GM12878 (cell line): ENCODE measurements at regions not wholly inside any gene's neighbourhood (a gene's known extent, or its start where the extent isn't known, plus 50 kb on each side); places are given as distances from the start of the nearest gene placed in this dataset.

Experiments
- ATAC-seq: fragments of 200-7000 bp; cut with Tn5 transposase; 3 replicates; pipeline ENCODE4 v1.9.1; 2020; ENCODE audit warnings: mild to moderate bottlenecking, moderate library complexity
- BruUV-seq: library from RNA; stranded (reverse); fragments of 400-500 nt; replicated peaks from 2 replicates; lab custom pipeline; 2021; lab: Mats Ljungman, UMichigan
- CTCF ChIA-PET: fragments of 300-600 bp; sonication (Branson Sonifier 250); formaldehyde crosslinking; extraction: SDS; loops from one replicate; lab custom pipeline; 2021; ENCODE audit warnings: inconsistent platforms; lab: Yijun Ruan, JAX
- POLR2A ChIA-PET: fragments of 350-600 bp; formaldehyde crosslinking; extraction: SDS; loops from one replicate; lab custom pipeline; 2021; ENCODE audit warnings: inconsistent platforms; lab: Charles Lee
- RAD21 ChIA-PET: fragments of 300-600 bp; sonication (Branson Sonifier 250); formaldehyde crosslinking; loops from one replicate; lab custom pipeline; 2023; ENCODE audit warnings: antibody characterized with exemption; ENCODE audit not compliant: unreplicated experiment; lab: Charles Lee
- SMC1A ChIA-PET: fragments of 300-600 bp; sonication (Branson Sonifier 250); formaldehyde crosslinking; loops from one replicate; lab custom pipeline; 2023; ENCODE audit not compliant: unreplicated experiment, uncharacterized antibody; lab: Charles Lee
- DNase-seq: peaks from one replicate; pipeline ENCODE4 v3.0.0-alpha.2; 2011; ENCODE audit warnings: low read depth, low spot score
- FAIRE-seq: peaks from 3 replicates; lab custom pipeline; 2011; peaks lifted over from hg19 to GRCh38; lab: Jason Lieb, UNC
- H2AFZ ChIP-seq: 2 replicates; pipeline ENCODE4 v1.6.0; 2011; ENCODE audit warnings: low read depth, low read length, control low read depth; ENCODE audit not compliant: control insufficient read depth
- H3K27ac ChIP-seq: 2 replicates; pipeline ENCODE4 v1.5.1; 2011; ENCODE audit warnings: control low read depth; ENCODE audit not compliant: control insufficient read depth, insufficient read depth
- H3K27me3 ChIP-seq, 2 experiments: replicated peaks in 1 of 2; 2 replicates each; pipeline versions ENCODE4 v1.6.0 to v1.6.1; 2011; ENCODE audit warnings: low read length in 1 of 2; ENCODE audit not compliant: control insufficient read depth in 2 of 2, insufficient read depth in 2 of 2
- H3K36me3 ChIP-seq, 2 experiments: 2 replicates each; pipeline ENCODE4 v1.5.1; 2011; ENCODE audit warnings: low read length in 1 of 2; ENCODE audit not compliant: control insufficient read depth in 2 of 2, insufficient read depth in 2 of 2
- H3K4me1 ChIP-seq: 2 replicates; pipeline ENCODE4 v1.6.1; 2011; ENCODE audit warnings: mild to moderate bottlenecking, low read length, moderate library complexity, mixed read lengths; ENCODE audit not compliant: control insufficient read depth, insufficient read depth
- H3K4me2 ChIP-seq: 2 replicates; pipeline ENCODE4 v1.6.0; 2011; ENCODE audit warnings: control low read depth; ENCODE audit not compliant: control insufficient read depth, insufficient read depth
- H3K4me3 ChIP-seq: fragments of 200-600 bp; sonication (generic); 2 replicates; pipeline ENCODE4 v1.5.1; 2016
- H3K79me2 ChIP-seq: 2 replicates; pipeline ENCODE4 v1.6.0; 2011; ENCODE audit warnings: low read length; ENCODE audit not compliant: control insufficient read depth, insufficient read depth
- H3K9ac ChIP-seq: 2 replicates; pipeline ENCODE4 v1.8.0; 2011; ENCODE audit warnings: low read length, control low read depth, mixed read lengths; ENCODE audit not compliant: control insufficient read depth, insufficient read depth
- H3K9me3 ChIP-seq: replicated peaks from 3 replicates; pipeline ENCODE4 v1.5.1; 2011; ENCODE audit warnings: mild to moderate bottlenecking, low read length; ENCODE audit not compliant: control insufficient read depth, insufficient read depth
- H4K20me1 ChIP-seq: 2 replicates; pipeline ENCODE4 v1.6.0; 2011; ENCODE audit not compliant: control insufficient read depth, insufficient read depth
- ATF7 ChIP-seq: fragments of 450-650 bp; IDR thresholded peaks from 2 replicates; pipeline ENCODE4 v1.6.1; 2016; ENCODE audit warnings: low read depth, mild to moderate bottlenecking
- CBX3 ChIP-seq: fragments of 200-600 bp; sonication (generic); IDR thresholded peaks from 2 replicates; pipeline ENCODE4 v1.6.1; 2016; ENCODE audit warnings: low read depth, borderline replicate concordance
- E2F8 ChIP-seq: fragments of 450-650 bp; IDR thresholded peaks from 2 replicates; pipeline ENCODE4 v1.6.1; 2018; ENCODE audit warnings: mild to moderate bottlenecking, low read depth, moderate library complexity; ENCODE audit not compliant: partially characterized antibody
- E4F1 ChIP-seq: fragments of 450-650 bp; IDR thresholded peaks from 2 replicates; pipeline ENCODE4 v1.6.1; 2018; ENCODE audit warnings: borderline replicate concordance, mild to moderate bottlenecking; ENCODE audit not compliant: partially characterized antibody
- FOXM1 ChIP-seq: IDR thresholded peaks from 2 replicates; pipeline ENCODE4 v1.6.1; 2012; ENCODE audit warnings: low read depth, mild to moderate bottlenecking, inconsistent platforms, low read length, moderate library complexity
- NR2F1 ChIP-seq: fragments of 450-650 bp; conservative IDR thresholded peaks from 2 replicates; pipeline ENCODE4 v1.6.1; 2017; ENCODE audit warnings: mild to moderate bottlenecking
- POLR2AphosphoS5 ChIP-seq: IDR thresholded peaks from 2 replicates; pipeline ENCODE4 v1.6.1; 2011; ENCODE audit warnings: mild to moderate bottlenecking, low read length, inconsistent platforms
- RUNX3 ChIP-seq: IDR thresholded peaks from 2 replicates; pipeline ENCODE4 v1.6.1; 2012; ENCODE audit warnings: low read length, inconsistent platforms
- SMAD1 ChIP-seq: fragments of 450-650 bp; IDR thresholded peaks from 2 replicates; pipeline ENCODE4 v1.6.1; 2018; ENCODE audit warnings: mild to moderate bottlenecking, low read depth; ENCODE audit not compliant: partially characterized antibody
- TAF1 ChIP-seq: IDR thresholded peaks from 2 replicates; pipeline ENCODE4 v1.6.1; 2011; ENCODE audit warnings: mild to moderate bottlenecking, low read depth, low read length, borderline replicate concordance
- TARDBP ChIP-seq: IDR thresholded peaks from 2 replicates; pipeline ENCODE4 v1.6.1; 2016; ENCODE audit warnings: borderline replicate concordance
- WGBS: methylation state at CpG from one replicate; pipeline ENCODE4 v1.1.6; 2016; ENCODE audit warnings: low lambda C conversion rate; ENCODE audit not compliant: insufficient replicate concordance, insufficient coverage; ENCODE audit errors: missing lambda C conversion rate; 5-methylcytosine and 5-hydroxymethylcytosine counted together
- in situ Hi-C: fragments of 300-500 bp; cut with MboI; formaldehyde crosslinking; loops from 9 replicates; pipeline ENCODE4 v1.14.3; 2018; ENCODE audit warnings: mixed read lengths
- intact Hi-C: fragments of 100-400 bp; cut with micrococcal nuclease; formaldehyde crosslinking; loops from one replicate; pipeline ENCODE4 v1.14.2; 2022; ENCODE audit not compliant: unreplicated experiment

GRCh38 chr4:34318773-34319172 lies 1925.5 kb downstream of the ARAP2 start:
- H3K36me3 ChIP-seq, result no peaks in the 10 kb centered on the region
- no peak for FAIRE-seq
- no peaks in the 10 kb centered on the region for H4K20me1 ChIP-seq
- RAD21 ChIA-PET, result no interaction called here
- CTCF ChIA-PET, result interaction anchor here (0.6 kb wide), 1 partner anchor 289 kb away, joined by 3 read pairs; no protein-coding TSS in a partner anchor
- H3K9ac ChIP-seq, result no peak overlapping the region
- H3K79me2 ChIP-seq, result no peaks in the 10 kb centered on the region
- TF ChIP-seq CBX3 (no peak), TARDBP (no peak), ATF7 (no peak), RUNX3 (no peak), POLR2AphosphoS5 (no peak), TAF1 (no peak), NR2F1 (no peak)
- H3K4me1 ChIP-seq, result no peaks in the 10 kb centered on the region
- POLR2A ChIA-PET, result no interaction called here
- no peak overlapping the region for H2AFZ ChIP-seq
- H3K4me2 ChIP-seq, result no peak overlapping the region
- SMC1A ChIA-PET, result no interaction called here
- DNase-seq, result no peak
- intact Hi-C loops, result no loop called here
- no peak overlapping the region for H3K27ac ChIP-seq
- no TSS peak for BruUV-seq
- no peaks in the 10 kb centered on the region for H3K27me3 ChIP-seq
- no peak for ATAC-seq
- in situ Hi-C loops, result no loop called here
- no peak overlapping the region for H3K4me3 ChIP-seq
- H3K9me3 ChIP-seq, result no peaks in the 10 kb centered on the region

GRCh38 chr4:34323549-34324320 lies 1920.6 kb downstream of the ARAP2 start:
- H2AFZ ChIP-seq, result no peak overlapping the region
- no peak overlapping the region for H3K4me3 ChIP-seq
- WGBS, result 87% methylated on average over 1 of the region's 1 CpG
- SMC1A ChIA-PET, result no interaction called here
- H3K79me2 ChIP-seq, result no peaks in the 10 kb centered on the region
- no peaks in the 10 kb centered on the region for H3K36me3 ChIP-seq
- no TSS peak for BruUV-seq
- H4K20me1 ChIP-seq, result no peaks in the 10 kb centered on the region
- POLR2A ChIA-PET, result no interaction called here
- RAD21 ChIA-PET, result no interaction called here
- ATAC-seq (no peak), DNase-seq (no peak), FAIRE-seq (no peak)
- H3K27ac ChIP-seq, result no peak overlapping the region
- intact Hi-C loops, result no loop called here
- no peak overlapping the region for H3K4me2 ChIP-seq
- H3K9ac ChIP-seq, result no peak overlapping the region
- H3K4me1 ChIP-seq, result no peaks in the 10 kb centered on the region
- CTCF ChIA-PET, result no interaction called here
- no peaks in the 10 kb centered on the region for H3K9me3 ChIP-seq
- H3K27me3 ChIP-seq, result no peaks in the 10 kb centered on the region
- in situ Hi-C loops, result no loop called here
- TF ChIP-seq SMAD1, result no peak
- TF ChIP-seq E4F1, result no peak
- TF ChIP-seq E2F8, result no peak
- TF ChIP-seq FOXM1, result no peak
